ENCODE measurements at regions not wholly inside any gene's neighbourhood (a gene's known extent, or its start where the extent isn't known, plus 50 kb on each side); places are given as distances from the start of the nearest gene placed in this dataset.

GRCh38 chr6:14796974-14797762 lies 448.7 kb upstream of the JARID2 start:
- peaks cover 18% of the 10 kb centered on the region for H3K36me3 Mint-ChIP-seq
- DNase-seq (ENCODE audit: low spot score) = no peak
- no peak overlapping the region for H3K27ac Mint-ChIP-seq
- peaks cover 18% of the 10 kb centered on the region for H3K9me3 Mint-ChIP-seq
- ChIA-PET POLR2A (interaction anchor here (0.7 kb wide), 1 partner anchor 218 kb away, joined by 6 read pairs; no protein-coding TSS in a partner anchor), CTCF (no interaction called here)
- H3K4me3 Mint-ChIP-seq = no peak overlapping the region
- H3K4me1 Mint-ChIP-seq = peaks cover 31% of the 10 kb centered on the region
- TF ChIP-seq ZNF425 (CRISPR knock-in tag; conservative IDR thresholded peaks at IDR 0.05) = no peak
- no peak for TF ChIP-seq CREB1 (CRISPR knock-in tag; IDR thresholded peaks at IDR 0.05)
- no peak for TF ChIP-seq ZNF512 (CRISPR knock-in tag; IDR thresholded peaks at IDR 0.05; ENCODE audit: borderline replicate concordance)
- TF ChIP-seq CBFB (CRISPR knock-in tag; IDR thresholded peaks at IDR 0.05; ENCODE audit: low read depth) = no peak
- TF ChIP-seq, protein P1, sequence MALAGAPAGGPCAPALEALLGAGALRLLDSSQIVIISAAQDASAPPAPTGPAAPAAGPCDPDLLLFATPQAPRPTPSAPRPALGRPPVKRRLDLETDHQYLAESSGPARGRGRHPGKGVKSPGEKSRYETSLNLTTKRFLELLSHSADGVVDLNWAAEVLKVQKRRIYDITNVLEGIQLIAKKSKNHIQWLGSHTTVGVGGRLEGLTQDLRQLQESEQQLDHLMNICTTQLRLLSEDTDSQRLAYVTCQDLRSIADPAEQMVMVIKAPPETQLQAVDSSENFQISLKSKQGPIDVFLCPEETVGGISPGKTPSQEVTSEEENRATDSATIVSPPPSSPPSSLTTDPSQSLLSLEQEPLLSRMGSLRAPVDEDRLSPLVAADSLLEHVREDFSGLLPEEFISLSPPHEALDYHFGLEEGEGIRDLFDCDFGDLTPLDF (CRISPR knock-in tag; IDR thresholded peaks at IDR 0.05) = no peak
- no peak for TF ChIP-seq PRRX2 (CRISPR knock-in tag; IDR thresholded peaks at IDR 0.05)
- TF ChIP-seq ZNF232 (CRISPR knock-in tag; IDR thresholded peaks at IDR 0.05) = no peak
- TF ChIP-seq, protein P2, sequence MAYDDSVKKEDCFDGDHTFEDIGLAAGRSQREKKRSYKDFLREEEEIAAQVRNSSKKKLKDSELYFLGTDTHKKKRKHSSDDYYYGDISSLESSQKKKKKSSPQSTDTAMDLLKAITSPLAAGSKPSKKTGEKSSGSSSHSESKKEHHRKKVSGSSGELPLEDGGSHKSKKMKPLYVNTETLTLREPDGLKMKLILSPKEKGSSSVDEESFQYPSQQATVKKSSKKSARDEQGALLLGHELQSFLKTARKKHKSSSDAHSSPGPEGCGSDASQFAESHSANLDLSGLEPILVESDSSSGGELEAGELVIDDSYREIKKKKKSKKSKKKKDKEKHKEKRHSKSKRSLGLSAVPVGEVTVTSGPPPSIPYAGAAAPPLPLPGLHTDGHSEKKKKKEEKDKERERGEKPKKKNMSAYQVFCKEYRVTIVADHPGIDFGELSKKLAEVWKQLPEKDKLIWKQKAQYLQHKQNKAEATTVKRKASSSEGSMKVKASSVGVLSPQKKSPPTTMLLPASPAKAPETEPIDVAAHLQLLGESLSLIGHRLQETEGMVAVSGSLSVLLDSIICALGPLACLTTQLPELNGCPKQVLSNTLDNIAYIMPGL (CRISPR knock-in tag; IDR thresholded peaks at IDR 0.05) = no peak
- no peak for TF ChIP-seq GTF2I (CRISPR knock-in tag; conservative IDR thresholded peaks at IDR 0.05)
- no peak for TF ChIP-seq ELF4 (CRISPR knock-in tag; IDR thresholded peaks at IDR 0.05; ENCODE audit: low read depth)
- TF ChIP-seq, protein P3, sequence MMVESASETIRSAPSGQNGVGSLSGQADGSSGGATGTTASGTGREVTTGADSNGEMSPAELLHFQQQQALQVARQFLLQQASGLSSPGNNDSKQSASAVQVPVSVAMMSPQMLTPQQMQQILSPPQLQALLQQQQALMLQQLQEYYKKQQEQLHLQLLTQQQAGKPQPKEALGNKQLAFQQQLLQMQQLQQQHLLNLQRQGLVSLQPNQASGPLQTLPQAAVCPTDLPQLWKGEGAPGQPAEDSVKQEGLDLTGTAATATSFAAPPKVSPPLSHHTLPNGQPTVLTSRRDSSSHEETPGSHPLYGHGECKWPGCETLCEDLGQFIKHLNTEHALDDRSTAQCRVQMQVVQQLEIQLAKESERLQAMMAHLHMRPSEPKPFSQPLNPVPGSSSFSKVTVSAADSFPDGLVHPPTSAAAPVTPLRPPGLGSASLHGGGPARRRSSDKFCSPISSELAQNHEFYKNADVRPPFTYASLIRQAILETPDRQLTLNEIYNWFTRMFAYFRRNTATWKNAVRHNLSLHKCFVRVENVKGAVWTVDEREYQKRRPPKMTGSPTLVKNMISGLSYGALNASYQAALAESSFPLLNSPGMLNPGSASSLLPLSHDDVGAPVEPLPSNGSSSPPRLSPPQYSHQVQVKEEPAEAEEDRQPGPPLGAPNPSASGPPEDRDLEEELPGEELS (CRISPR knock-in tag; IDR thresholded peaks at IDR 0.05) = no peak
- TF ChIP-seq ZNF423 (CRISPR knock-in tag; IDR thresholded peaks at IDR 0.05) = no peak
- no peak for TF ChIP-seq NR1H2 (CRISPR knock-in tag; IDR thresholded peaks at IDR 0.05)
- no peak for TF ChIP-seq HMGA2 (CRISPR knock-in tag; IDR thresholded peaks at IDR 0.05)
- TF ChIP-seq ZNF121 (CRISPR knock-in tag; IDR thresholded peaks at IDR 0.05) = no peak
- TF ChIP-seq ZBTB43 (CRISPR knock-in tag; IDR thresholded peaks at IDR 0.05) = no peak
- no peak for TF ChIP-seq MYBL2 (CRISPR knock-in tag; IDR thresholded peaks at IDR 0.05)
- no peak for TF ChIP-seq NR2C2 (CRISPR knock-in tag; IDR thresholded peaks at IDR 0.05)
- no peak for TF ChIP-seq ZNF138 (CRISPR knock-in tag; conservative IDR thresholded peaks at IDR 0.05)
- TF ChIP-seq, protein P4, sequence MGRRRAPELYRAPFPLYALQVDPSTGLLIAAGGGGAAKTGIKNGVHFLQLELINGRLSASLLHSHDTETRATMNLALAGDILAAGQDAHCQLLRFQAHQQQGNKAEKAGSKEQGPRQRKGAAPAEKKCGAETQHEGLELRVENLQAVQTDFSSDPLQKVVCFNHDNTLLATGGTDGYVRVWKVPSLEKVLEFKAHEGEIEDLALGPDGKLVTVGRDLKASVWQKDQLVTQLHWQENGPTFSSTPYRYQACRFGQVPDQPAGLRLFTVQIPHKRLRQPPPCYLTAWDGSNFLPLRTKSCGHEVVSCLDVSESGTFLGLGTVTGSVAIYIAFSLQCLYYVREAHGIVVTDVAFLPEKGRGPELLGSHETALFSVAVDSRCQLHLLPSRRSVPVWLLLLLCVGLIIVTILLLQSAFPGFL (CRISPR knock-in tag; IDR thresholded peaks at IDR 0.05; ENCODE audit: borderline replicate concordance) = no peak
- no peak for ATAC-seq
- H3K27me3 Mint-ChIP-seq (ENCODE audit: low read depth) = no peaks in the 10 kb centered on the region
